ENCODE measurements at regions not wholly inside any gene's neighbourhood (a gene's known extent, or its start where the extent isn't known, plus 50 kb on each side); places are given as distances from the start of the nearest gene placed in this dataset.

DNA sequence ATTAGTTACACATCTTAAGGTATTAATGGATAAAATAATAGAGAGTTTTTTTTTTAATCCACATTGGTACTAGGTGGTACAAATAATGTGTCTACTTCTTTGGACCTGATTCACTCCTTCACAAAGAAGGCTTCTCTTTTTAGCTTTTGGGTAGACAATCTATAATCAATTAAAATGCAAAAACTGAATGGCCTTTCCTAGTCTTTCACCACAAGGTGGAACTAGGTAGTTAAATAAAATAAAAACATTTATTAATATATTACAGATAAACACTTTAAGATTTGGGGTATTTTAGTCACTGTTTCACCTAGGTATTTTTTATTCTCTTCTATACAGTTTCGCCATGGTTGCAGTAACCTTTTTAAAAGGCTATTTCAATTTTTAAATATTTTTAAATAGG is 68.3 kb upstream of the DST start:
- TF ChIP-seq EZH2 (IDR thresholded peaks at IDR 0.05; ENCODE audit: borderline replicate concordance, low read length), result no peak
- TF ChIP-seq CTCF (IDR thresholded peaks at IDR 0.05; ENCODE audit: low read length), result no peak

Measured in OCI-LY1 (cell line).